Hepatocyte (in vitro differentiated cells): ENCODE measurements at regions not wholly inside any gene's neighbourhood (a gene's known extent, or its start where the extent isn't known, plus 50 kb on each side); places are given as distances from the start of the nearest gene placed in this dataset.
"Not testable (repeated sequence)": the region's sequence is repeated elsewhere in the genome, so short reads cannot be mapped to it uniquely, and the experiment has no call there.

Experiments used
- CTCF ChIP-seq: fragments of 200-600 bp; sonication (generic); IDR thresholded peaks from 2 replicates; pipeline ENCODE4 v1.5.1; 2016; ENCODE audit warnings: antibody characterized with exemption, mild to moderate bottlenecking; ENCODE audit not compliant: poor library complexity
- EZH2 ChIP-seq: fragments of 200-600 bp; sonication (generic); IDR thresholded peaks from 2 replicates; pipeline ENCODE4 v1.6.1; 2016; ENCODE audit warnings: antibody characterized with exemption, mild to moderate bottlenecking, borderline replicate concordance

GRCh38 chr1:83182033-83182728, 816.8 kb downstream of the TTLL7 start:
- TF ChIP-seq CTCF, EZH2: not testable (repeated sequence)
